ENCODE measurements at regions not wholly inside any gene's neighbourhood (a gene's known extent, or its start where the extent isn't known, plus 50 kb on each side); places are given as distances from the start of the nearest gene placed in this dataset.

DNA sequence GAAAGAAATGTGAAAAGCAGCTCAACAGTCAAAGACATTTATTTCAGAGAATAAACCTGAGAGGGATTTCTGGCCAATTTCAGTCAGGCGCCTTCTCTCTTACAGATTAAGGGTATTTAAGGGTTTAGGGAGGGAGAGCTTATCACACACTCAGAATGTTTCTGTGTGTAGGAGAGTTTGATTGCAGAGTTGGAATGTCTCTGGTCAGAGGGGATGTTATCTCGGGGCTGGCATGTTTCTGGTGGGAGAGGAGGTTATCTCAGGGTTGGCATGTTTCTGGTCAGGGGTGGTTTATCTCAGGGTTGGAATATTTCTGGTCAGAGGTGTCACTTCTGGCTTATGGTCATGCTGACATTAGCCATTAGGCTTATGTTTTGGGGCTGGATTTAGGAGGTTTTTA is 1920.5 kb upstream of the PCDH7 start:
- TF ChIP-seq, protein P1, sequence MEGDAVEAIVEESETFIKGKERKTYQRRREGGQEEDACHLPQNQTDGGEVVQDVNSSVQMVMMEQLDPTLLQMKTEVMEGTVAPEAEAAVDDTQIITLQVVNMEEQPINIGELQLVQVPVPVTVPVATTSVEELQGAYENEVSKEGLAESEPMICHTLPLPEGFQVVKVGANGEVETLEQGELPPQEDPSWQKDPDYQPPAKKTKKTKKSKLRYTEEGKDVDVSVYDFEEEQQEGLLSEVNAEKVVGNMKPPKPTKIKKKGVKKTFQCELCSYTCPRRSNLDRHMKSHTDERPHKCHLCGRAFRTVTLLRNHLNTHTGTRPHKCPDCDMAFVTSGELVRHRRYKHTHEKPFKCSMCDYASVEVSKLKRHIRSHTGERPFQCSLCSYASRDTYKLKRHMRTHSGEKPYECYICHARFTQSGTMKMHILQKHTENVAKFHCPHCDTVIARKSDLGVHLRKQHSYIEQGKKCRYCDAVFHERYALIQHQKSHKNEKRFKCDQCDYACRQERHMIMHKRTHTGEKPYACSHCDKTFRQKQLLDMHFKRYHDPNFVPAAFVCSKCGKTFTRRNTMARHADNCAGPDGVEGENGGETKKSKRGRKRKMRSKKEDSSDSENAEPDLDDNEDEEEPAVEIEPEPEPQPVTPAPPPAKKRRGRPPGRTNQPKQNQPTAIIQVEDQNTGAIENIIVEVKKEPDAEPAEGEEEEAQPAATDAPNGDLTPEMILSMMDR (conservative IDR thresholded peaks at IDR 0.05 in 1 of 2, IDR thresholded peaks at IDR 0.05 in 1 of 2; ENCODE audit: low read depth in 1 of 2, low read length in 2 of 2), result no peak
- no peak for TF ChIP-seq EZH2 (IDR thresholded peaks at IDR 0.05; ENCODE audit: low read length, missing control alignments)

All from fibroblast of lung (primary cell).